Small intestine (tissue), 7 donors: ENCODE measurements at regions not wholly inside any gene's neighbourhood (a gene's known extent, or its start where the extent isn't known, plus 50 kb on each side); places are given as distances from the start of the nearest gene placed in this dataset.

Source experiments
- DNase-seq, 2 donors: peaks; one replicate each; pipeline versions ENCODE4 v3.0.0 to v3.0.0-alpha.2; 2013
- FAIRE-seq: peaks from 2 replicates; lab custom pipeline; 2012; peaks lifted over from hg19 to GRCh38; lab: Jason Lieb, UNC
- H3K27ac ChIP-seq, 3 donors: one replicate each; pipeline ENCODE4 v1.5.1; 2013; ENCODE audit warnings: low read length in 2 of 3, mild to moderate bottlenecking in 2 of 3, control low read depth in 1 of 3, inconsistent platforms in 1 of 3, low read depth in 1 of 3, moderate library complexity in 1 of 3
- H3K27me3 ChIP-seq, 3 donors: one replicate each; pipeline ENCODE4 v1.6.1; 2013; ENCODE audit warnings: low read length in 3 of 3, inconsistent platforms in 1 of 3; ENCODE audit not compliant: control insufficient read depth in 3 of 3, insufficient read depth in 3 of 3
- H3K36me3 ChIP-seq, 3 donors: one replicate each; pipeline ENCODE4 v1.6.1; 2013; ENCODE audit warnings: low read length in 3 of 3, inconsistent platforms in 1 of 3, low read depth in 1 of 3, mild to moderate bottlenecking in 1 of 3, moderate library complexity in 1 of 3; ENCODE audit not compliant: control insufficient read depth in 3 of 3, insufficient read depth in 2 of 3
- H3K4me1 ChIP-seq, 3 donors: one replicate each; pipeline ENCODE4 v1.6.1; 2013; ENCODE audit warnings: low read length in 2 of 3, inconsistent platforms in 1 of 3, low read depth in 1 of 3, mild to moderate bottlenecking in 1 of 3, moderate library complexity in 1 of 3; ENCODE audit not compliant: control insufficient read depth in 3 of 3, insufficient read depth in 2 of 3
- H3K4me3 ChIP-seq, 3 donors: one replicate each; pipeline ENCODE4 v1.5.1; 2013; ENCODE audit warnings: low read length in 3 of 3, control low read depth in 1 of 3, inconsistent platforms in 1 of 3, low read depth in 1 of 3, mild to moderate bottlenecking in 1 of 3, moderate library complexity in 1 of 3
- H3K9me3 ChIP-seq, 2 donors: one replicate each; pipeline ENCODE4 v1.6.1; 2013; ENCODE audit warnings: low read depth in 1 of 2, low read length in 1 of 2; ENCODE audit not compliant: control insufficient read depth in 2 of 2, insufficient read depth in 1 of 2
- WGBS, 3 donors: extraction: QIAGEN DNeasy Blood & Tissue Kit; methylation state at CpG; one replicate each; pipeline ENCODE4 v1.1.7; 2013; 5-methylcytosine and 5-hydroxymethylcytosine counted together
- donor health status: healthy with polysubstance abuse.
- donor health status: control.
- donor health status: control.
- donor health status: Bipolar disorder and iron deficiency.
- donor health status: healthy.

DNA sequence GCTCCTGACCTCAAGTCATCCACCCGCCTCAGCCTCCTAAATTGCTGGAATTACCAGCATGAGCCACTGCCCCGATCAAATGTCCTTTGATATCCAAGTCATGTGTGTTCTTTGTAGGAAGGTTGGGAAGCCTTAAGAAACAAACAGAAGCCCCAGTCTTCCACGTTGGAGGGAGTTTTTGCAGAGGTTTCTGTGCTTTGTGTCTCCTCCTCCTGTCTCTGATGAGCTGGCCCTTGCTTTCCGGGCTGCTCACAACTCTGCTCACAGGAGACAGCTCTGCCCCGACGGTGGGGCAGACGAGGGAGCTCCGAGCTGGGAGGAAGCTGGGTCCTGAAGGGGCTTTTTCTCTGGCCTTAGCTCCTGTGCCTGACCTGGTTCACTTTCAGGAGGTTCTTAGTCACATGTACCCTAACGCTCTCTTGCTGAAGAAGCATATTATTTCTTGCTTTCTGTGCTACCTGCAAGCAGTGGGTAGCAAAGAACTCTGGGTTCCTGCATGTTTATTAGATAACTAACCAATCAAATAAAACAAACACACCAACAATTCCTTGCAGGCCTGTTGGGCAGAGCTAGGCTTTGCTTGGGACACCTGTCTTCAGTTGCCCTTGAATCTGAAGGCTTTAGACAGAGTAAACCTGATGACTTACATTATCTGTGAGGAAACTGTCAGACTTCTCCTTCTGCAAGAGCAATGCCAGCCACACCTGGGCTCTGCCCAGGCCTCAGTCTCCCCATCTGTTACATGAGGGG, 52.6 kb upstream of the SMAD6 start:
- H3K27me3 ChIP-seq: peaks cover 0 to under 1% (median 0%) of the 10 kb centered on the region in 3 donors
- no peak overlapping the region for H3K4me3 ChIP-seq
- H3K9me3 ChIP-seq: no peaks in the 10 kb centered on the region
- WGBS, 3 donors: 56 to 76% (median 64%) methylated on average over 9 of the region's 9 CpGs
- H3K4me1 ChIP-seq: peaks cover 0 to 7% (median 0%) of the 10 kb centered on the region in 3 donors
- FAIRE-seq (no peak), DNase-seq (no peak)
- H3K36me3 ChIP-seq: no peaks in the 10 kb centered on the region
- H3K27ac ChIP-seq: no peak overlapping the region

DNA sequence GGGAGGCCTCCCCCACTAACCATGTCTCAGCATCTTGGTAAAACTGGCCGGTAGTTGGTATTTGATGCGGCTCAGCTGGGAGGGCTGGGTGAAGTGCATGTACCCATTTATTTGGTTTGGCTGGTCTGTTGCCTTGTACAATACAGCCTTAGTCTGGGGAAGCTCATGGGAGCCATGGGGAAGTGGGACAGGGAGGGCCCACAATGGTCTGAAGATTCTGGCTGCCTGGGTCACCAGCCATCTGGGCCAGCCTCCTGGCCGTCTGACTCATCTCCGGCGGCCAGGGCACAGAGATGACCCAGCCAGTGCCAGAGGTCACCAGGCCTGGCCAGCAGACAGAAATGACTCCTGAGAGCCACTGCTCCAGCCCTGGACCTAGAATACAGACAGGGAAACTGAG, 51.6 kb upstream of the SMAD6 start:
- FAIRE-seq (no peak), DNase-seq (no peak)
- H3K36me3 ChIP-seq: no peaks in the 10 kb centered on the region
- no peak overlapping the region for H3K27ac ChIP-seq
- H3K27me3 ChIP-seq: peaks cover 0 to 6% (median 0%) of the 10 kb centered on the region in 3 donors
- H3K9me3 ChIP-seq: no peaks in the 10 kb centered on the region
- H3K4me1 ChIP-seq: peaks cover 0 to 8% (median 0%) of the 10 kb centered on the region in 3 donors
- H3K4me3 ChIP-seq: no peak overlapping the region
- WGBS, 3 donors: 73 to 88% (median 86%) methylated on average over 5 of the region's 5 CpGs

DNA sequence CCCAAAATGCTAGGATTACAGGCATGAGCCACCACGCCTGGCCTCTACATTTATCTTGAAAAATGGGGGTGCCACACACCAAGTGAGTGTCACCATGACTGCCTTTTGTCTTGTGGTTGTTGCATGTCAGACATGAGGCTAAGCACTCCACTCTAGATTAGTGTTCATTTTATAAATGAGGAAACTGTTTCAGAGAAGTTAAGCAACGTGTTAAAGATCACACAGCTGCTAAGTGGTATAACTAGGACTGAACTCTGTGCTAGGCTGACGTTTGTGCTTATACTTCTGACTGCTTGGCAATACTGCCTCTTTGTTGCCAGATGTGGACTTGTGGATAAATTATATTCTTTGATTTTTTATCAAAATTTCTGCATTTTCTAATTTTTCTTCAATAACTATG, 50.8 kb upstream of the SMAD6 start:
- H3K27me3 ChIP-seq: peaks cover 0 to 7% (median 0%) of the 10 kb centered on the region in 3 donors
- peaks cover 0 to 2% (median 0%) of the 10 kb centered on the region in 3 donors for H3K36me3 ChIP-seq
- 64 to 83% (median 79%) methylated on average over 3 of the region's 3 CpGs for WGBS, 3 donors
- H3K4me3 ChIP-seq: no peak overlapping the region
- DNase-seq (no peak), FAIRE-seq (no peak)
- H3K4me1 ChIP-seq: peaks cover 0 to 16% (median 0%) of the 10 kb centered on the region in 3 donors
- no peaks in the 10 kb centered on the region for H3K9me3 ChIP-seq
- no peak overlapping the region for H3K27ac ChIP-seq

DNA sequence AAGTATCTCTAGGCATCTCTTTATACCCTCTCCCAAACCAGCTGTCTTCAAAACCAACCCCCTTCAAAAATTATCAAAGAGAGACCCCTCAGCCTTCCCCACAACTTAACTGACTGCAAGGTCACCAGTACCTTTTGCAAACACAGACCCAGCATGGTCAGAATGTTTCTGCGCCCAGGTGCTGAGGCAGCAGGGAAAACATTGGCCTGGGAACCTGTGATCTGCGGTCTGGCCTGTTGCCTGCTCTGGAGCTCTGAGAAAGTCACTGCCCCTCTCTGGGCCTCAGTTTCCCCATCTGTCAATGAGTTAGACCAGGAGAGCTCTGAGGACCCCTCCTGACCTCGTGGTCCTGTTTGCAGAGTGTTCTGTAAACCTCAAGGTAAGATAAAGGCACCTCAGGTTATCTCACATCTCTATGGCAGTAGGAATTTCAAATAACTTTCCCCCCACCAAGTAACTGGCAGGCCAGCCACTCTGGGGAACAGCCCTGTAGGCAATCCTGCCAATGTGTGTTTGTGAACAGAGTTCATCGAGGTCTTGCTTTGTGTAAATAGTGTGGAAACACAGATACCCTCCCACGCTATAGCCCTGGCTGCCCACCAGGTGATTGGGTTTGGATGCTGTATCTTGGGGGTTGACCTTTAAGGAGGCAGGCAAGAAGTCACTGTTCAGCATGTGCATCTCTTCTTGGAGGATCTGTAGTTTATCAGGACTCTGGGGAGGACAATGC, 50.0 kb upstream of the SMAD6 start:
- Histone ChIP-seq H3K9me3 (no peaks in the 10 kb centered on the region), H3K36me3 (peaks cover 0 to 2% (median 0%) of the 10 kb centered on the region in 3 donors), H3K4me3 (no peak overlapping the region), H3K27me3 (peaks cover 0 to 7% (median 0%) of the 10 kb centered on the region in 3 donors), H3K27ac (no peak overlapping the region), H3K4me1 (peaks cover 0 to 16% (median 0%) of the 10 kb centered on the region in 3 donors)
- DNase-seq: no peak
- no peak for FAIRE-seq
- 57 to 72% (median 57%) methylated on average over 5 of the region's 5 CpGs for WGBS, 3 donors
